GM23338 (cell line): ENCODE measurements at regions not wholly inside any gene's neighbourhood (a gene's known extent, or its start where the extent isn't known, plus 50 kb on each side); places are given as distances from the start of the nearest gene placed in this dataset.

ENCODE experiments used
- ATAC-seq: fragments of 200-7000 bp; cut with Tn5 transposase; 3 replicates; pipeline ENCODE4 v1.9.1; 2020
- DNase-seq: peaks from one replicate; pipeline ENCODE4 v3.0.0-alpha.2; 2015; ENCODE audit warnings: low spot score
- H2AFZ ChIP-seq: fragments of 200-600 bp; sonication (generic); 2 replicates; pipeline ENCODE4 v1.8.0; 2016; ENCODE audit warnings: antibody characterized with exemption, mild to moderate bottlenecking, moderate library complexity
- H3F3A ChIP-seq: fragments of 200-600 bp; sonication (generic); replicated peaks from 2 replicates; pipeline ENCODE4 v1.8.0; 2017; ENCODE audit warnings: antibody characterized with exemption, mixed run types, low read depth
- H3K27ac ChIP-seq: fragments of 200-600 bp; sonication (generic); 2 replicates; pipeline ENCODE4 v1.6.1; 2016; ENCODE audit warnings: low read depth
- H3K27me3 ChIP-seq: fragments of 200-600 bp; sonication (generic); 2 replicates; pipeline ENCODE4 v1.8.0; 2016; ENCODE audit warnings: mild to moderate bottlenecking, mixed run types, moderate library complexity; ENCODE audit not compliant: insufficient read depth
- H3K36me3 ChIP-seq: fragments of 200-600 bp; sonication (generic); 2 replicates; pipeline ENCODE4 v1.8.0; 2016; ENCODE audit warnings: mild to moderate bottlenecking; ENCODE audit not compliant: insufficient read depth
- H3K4me1 ChIP-seq: fragments of 200-600 bp; sonication (generic); 2 replicates; pipeline ENCODE4 v1.8.0; 2016; ENCODE audit warnings: mild to moderate bottlenecking, moderate library complexity; ENCODE audit not compliant: insufficient read depth
- H3K4me2 ChIP-seq: fragments of 200-600 bp; sonication (generic); 2 replicates; pipeline ENCODE4 v1.7.1; 2017; ENCODE audit warnings: mixed run types
- H3K4me3 ChIP-seq: fragments of 200-600 bp; sonication (generic); 2 replicates; pipeline ENCODE4 v1.6.1; 2016; ENCODE audit warnings: mixed run types
- H3K79me2 ChIP-seq: fragments of 200-600 bp; sonication (generic); replicated peaks from 2 replicates; pipeline ENCODE4 v1.8.0; 2017; ENCODE audit warnings: mild to moderate bottlenecking; ENCODE audit not compliant: insufficient read depth
- H3K9me2 ChIP-seq: fragments of 200-600 bp; sonication (generic); 2 replicates; pipeline ENCODE4 v1.8.0; 2017; ENCODE audit not compliant: insufficient read depth
- H4K20me1 ChIP-seq: fragments of 200-600 bp; sonication (generic); replicated peaks from 2 replicates; pipeline ENCODE4 v1.8.0; 2017; ENCODE audit warnings: mild to moderate bottlenecking; ENCODE audit not compliant: insufficient read depth
- H3K27ac Mint-ChIP-seq: 2 replicates; pipeline ENCODE4 v1.8.0; 2020; ENCODE audit warnings: inconsistent platforms, mild to moderate bottlenecking, moderate library complexity, mixed read lengths
- H3K27me3 Mint-ChIP-seq: 3 replicates; pipeline ENCODE4 v1.8.0; 2022; ENCODE audit warnings: low read depth, mild to moderate bottlenecking, moderate library complexity, mixed read lengths, inconsistent platforms; ENCODE audit not compliant: insufficient read depth, poor library complexity
- H3K36me3 Mint-ChIP-seq: 3 replicates; pipeline ENCODE4 v1.8.0; 2021; ENCODE audit warnings: low read depth, mild to moderate bottlenecking, inconsistent platforms, moderate library complexity, mixed read lengths
- H3K4me1 Mint-ChIP-seq: 3 replicates; pipeline ENCODE4 v1.8.0; 2020; ENCODE audit warnings: mild to moderate bottlenecking, inconsistent platforms, mixed read lengths
- H3K4me3 Mint-ChIP-seq: 3 replicates; pipeline ENCODE4 v1.8.0; 2021; ENCODE audit warnings: moderate library complexity, mild to moderate bottlenecking, inconsistent platforms, mixed read lengths
- H3K9me3 Mint-ChIP-seq: 3 replicates; pipeline ENCODE4 v1.8.0; 2020; ENCODE audit warnings: moderate library complexity, mild to moderate bottlenecking, inconsistent platforms, mixed read lengths
- CREB1 ChIP-seq: fragments of 250-450 bp; sonication (Bioruptor Pico); IDR thresholded peaks from 2 replicates; pipeline ENCODE4 v1.5.0; 2020; ENCODE audit warnings: low read depth, mild to moderate bottlenecking, moderate library complexity
- CTCF ChIP-seq, 2 experiments: fragments of 200-600 bp in 1 of 2; sonication (generic) in 1 of 2; conservative IDR thresholded peaks; 2 replicates each; pipeline versions ENCODE4 v1.5.1 to v1.6.1; 2016 to 2017; ENCODE audit warnings: antibody characterized with exemption in 2 of 2, low read depth in 2 of 2, mild to moderate bottlenecking in 2 of 2, moderate library complexity in 1 of 2
- JUNB ChIP-seq: IDR thresholded peaks from one replicate; pipeline ENCODE4 v1.6.1; 2016; ENCODE audit warnings: antibody characterized with exemption; ENCODE audit not compliant: unreplicated experiment
- NANOG ChIP-seq: IDR thresholded peaks from 2 replicates; pipeline ENCODE4 v1.6.1; 2016; ENCODE audit warnings: antibody characterized with exemption, borderline replicate concordance
- REST ChIP-seq: IDR thresholded peaks from one replicate; pipeline ENCODE4 v1.6.1; 2018; ENCODE audit warnings: antibody characterized with exemption; ENCODE audit not compliant: unreplicated experiment
- STAT1 ChIP-seq: IDR thresholded peaks from one replicate; pipeline ENCODE4 v1.6.1; 2016; ENCODE audit warnings: antibody characterized with exemption; ENCODE audit not compliant: unreplicated experiment
- ZNF114 ChIP-seq: fragments of 250-450 bp; sonication (Bioruptor Pico); IDR thresholded peaks from 2 replicates; pipeline ENCODE4 v1.5.0; 2020; ENCODE audit warnings: mild to moderate bottlenecking, moderate library complexity
- ZNF331 ChIP-seq: fragments of 250-450 bp; sonication (Bioruptor Pico); IDR thresholded peaks from 2 replicates; pipeline ENCODE4 v1.5.0; 2020; ENCODE audit warnings: low read depth, mild to moderate bottlenecking, moderate library complexity
- TF ChIP-seq, protein P1 (sequence below): IDR thresholded peaks from 2 replicates; pipeline ENCODE4 v1.6.1; 2016; ENCODE audit warnings: antibody characterized with exemption

GRCh38 chr16:65843941-65844340 lies 522.5 kb upstream of the CDH5 start:
- ATAC-seq (no peak), DNase-seq (no peak)
- no peak overlapping the region for H3K27ac ChIP-seq
- no peak overlapping the region for H3K4me2 ChIP-seq
- no peaks in the 10 kb centered on the region for H3K36me3 Mint-ChIP-seq
- no peaks in the 10 kb centered on the region for H3K79me2 ChIP-seq
- no peaks in the 10 kb centered on the region for H3K9me2 ChIP-seq
- no peak overlapping the region for H3K27ac Mint-ChIP-seq
- H3F3A ChIP-seq, result no peaks in the 10 kb centered on the region
- 0 out of 3 replicates have a peak, but pooled peaks cover 2% of the 10 kb centered on the region for H3K4me1 Mint-ChIP-seq
- H4K20me1 ChIP-seq, result no peaks in the 10 kb centered on the region
- H3K36me3 ChIP-seq, result no peaks in the 10 kb centered on the region
- no peak overlapping the region for H3K4me3 Mint-ChIP-seq
- no peaks in the 10 kb centered on the region for H3K27me3 ChIP-seq
- H3K4me3 ChIP-seq, result no peak overlapping the region
- no peaks in the 10 kb centered on the region for H3K9me3 Mint-ChIP-seq
- H2AFZ ChIP-seq, result no peak overlapping the region
- peaks cover 5% of the 10 kb centered on the region for H3K27me3 Mint-ChIP-seq
- no peaks in the 10 kb centered on the region for H3K4me1 ChIP-seq
- TF ChIP-seq ZNF331 (CRISPR knock-in tag) (no peak), REST (no peak), JUNB (no peak), NANOG (no peak), CTCF (conservative IDR thresholded peaks at IDR 0.05; ENCODE audit: low read depth in 2 of 2) (no peak), CREB1 (CRISPR knock-in tag) (no peak), STAT1 (no peak)
- TF ChIP-seq, protein P1, sequence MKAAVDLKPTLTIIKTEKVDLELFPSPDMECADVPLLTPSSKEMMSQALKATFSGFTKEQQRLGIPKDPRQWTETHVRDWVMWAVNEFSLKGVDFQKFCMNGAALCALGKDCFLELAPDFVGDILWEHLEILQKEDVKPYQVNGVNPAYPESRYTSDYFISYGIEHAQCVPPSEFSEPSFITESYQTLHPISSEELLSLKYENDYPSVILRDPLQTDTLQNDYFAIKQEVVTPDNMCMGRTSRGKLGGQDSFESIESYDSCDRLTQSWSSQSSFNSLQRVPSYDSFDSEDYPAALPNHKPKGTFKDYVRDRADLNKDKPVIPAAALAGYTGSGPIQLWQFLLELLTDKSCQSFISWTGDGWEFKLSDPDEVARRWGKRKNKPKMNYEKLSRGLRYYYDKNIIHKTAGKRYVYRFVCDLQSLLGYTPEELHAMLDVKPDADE, result no peak

- no peak for DNase-seq
- H3K27me3 ChIP-seq, result no peaks in the 10 kb centered on the region
- H4K20me1 ChIP-seq, result no peaks in the 10 kb centered on the region
- no peaks in the 10 kb centered on the region for H3K4me1 ChIP-seq
- H3K36me3 Mint-ChIP-seq, result no peaks in the 10 kb centered on the region
- H3F3A ChIP-seq, result no peaks in the 10 kb centered on the region
- no peak for ATAC-seq
- H3K4me3 Mint-ChIP-seq, result no peak overlapping the region
- no peaks in the 10 kb centered on the region for H3K36me3 ChIP-seq
- H3K9me3 Mint-ChIP-seq, result no peaks in the 10 kb centered on the region
- H3K27ac ChIP-seq, result no peak overlapping the region
- H3K79me2 ChIP-seq, result no peaks in the 10 kb centered on the region
- no peaks in the 10 kb centered on the region for H3K9me2 ChIP-seq
- no peak overlapping the region for H3K27ac Mint-ChIP-seq
- H3K4me3 ChIP-seq, result no peak overlapping the region
- 0 out of 3 replicates have a peak, but pooled peaks cover 2% of the 10 kb centered on the region for H3K4me1 Mint-ChIP-seq
- H3K4me2 ChIP-seq, result no peak overlapping the region
- H2AFZ ChIP-seq, result no peak overlapping the region
- no peaks in the 10 kb centered on the region for H3K27me3 Mint-ChIP-seq
- no peak for TF ChIP-seq ZNF114
- no peak for TF ChIP-seq CTCF (conservative IDR thresholded peaks at IDR 0.05; ENCODE audit: low read depth in 2 of 2)
Measured at GRCh38 chr16:65842067-65842466, 524.4 kb upstream of the CDH5 start.
